CD4-positive, alpha-beta T cell (primary cell): ENCODE measurements at regions not wholly inside any gene's neighbourhood (a gene's known extent, or its start where the extent isn't known, plus 50 kb on each side); places are given as distances from the start of the nearest gene placed in this dataset.

Experiments
- ATAC-seq: fragments of 200-7000 bp; cut with Tn5 transposase; one replicate; pipeline ENCODE4 v1.10.0; 2022; ENCODE audit warnings: mild to moderate bottlenecking; ENCODE audit not compliant: poor library complexity
- CTCF ChIA-PET: fragments of 350-600 bp; sonication (Branson Sonifier 250); formaldehyde crosslinking; loops from one replicate; lab custom pipeline; 2021; ENCODE audit warnings: antibody characterized with exemption, inconsistent platforms; lab: Charles Lee
- POLR2A ChIA-PET: fragments of 350-600 bp; sonication (Branson Sonifier 250); formaldehyde crosslinking; loops from one replicate; lab custom pipeline; 2021; ENCODE audit warnings: antibody characterized with exemption, inconsistent platforms; lab: Charles Lee
- DNase-seq, 14 experiments: peaks; one replicate each; pipeline ENCODE4 v3.0.0-alpha.2; 2013 to 2020; ENCODE audit warnings: mixed read lengths in 2 of 14
- H3K27ac ChIP-seq, 2 donors: one replicate each; pipeline versions ENCODE4 v1.5.1 to v1.7.0; 2013; ENCODE audit warnings: low read length in 2 of 2, low read depth in 1 of 2, mild to moderate bottlenecking in 1 of 2
- H3K27me3 ChIP-seq, 2 experiments: 1 replicate in 1 of 2; 2 replicates in 1 of 2; pipeline versions ENCODE4 v1.6.1 to v1.7.0; 2013; ENCODE audit warnings: low read length in 2 of 2, control low read depth in 1 of 2, mild to moderate bottlenecking in 1 of 2, moderate library complexity in 1 of 2; ENCODE audit not compliant: insufficient read depth in 2 of 2, control insufficient read depth in 1 of 2
- H3K36me3 ChIP-seq: one replicate; pipeline ENCODE4 v1.6.1; 2013; ENCODE audit warnings: low read length, control low read depth; ENCODE audit not compliant: insufficient read depth
- H3K4me1 ChIP-seq: one replicate; pipeline ENCODE4 v1.6.1; 2013; ENCODE audit warnings: low read length, control low read depth; ENCODE audit not compliant: insufficient read depth
- H3K4me3 ChIP-seq: one replicate; pipeline ENCODE4 v1.5.1; 2013; ENCODE audit warnings: mild to moderate bottlenecking, low read length, moderate library complexity
- H3K9me3 ChIP-seq, 2 experiments: 1 replicate in 1 of 2; 2 replicates in 1 of 2; pipeline versions ENCODE4 v1.6.1 to v1.7.0; 2013; ENCODE audit warnings: low read length in 2 of 2, mild to moderate bottlenecking in 2 of 2, control low read depth in 1 of 2, moderate library complexity in 1 of 2; ENCODE audit not compliant: control insufficient read depth in 1 of 2, insufficient read depth in 1 of 2
- H3K27ac Mint-ChIP-seq: one replicate; pipeline ENCODE4 v1.8.0; 2020; ENCODE audit warnings: mixed read lengths
- H3K27me3 Mint-ChIP-seq: one replicate; pipeline ENCODE4 v1.8.0; 2021; ENCODE audit warnings: mixed read lengths
- H3K36me3 Mint-ChIP-seq: one replicate; pipeline ENCODE4 v1.8.0; 2021; ENCODE audit warnings: low read depth, mixed read lengths
- H3K4me1 Mint-ChIP-seq: one replicate; pipeline ENCODE4 v1.8.0; 2021; ENCODE audit warnings: low read depth, mixed read lengths
- H3K4me3 Mint-ChIP-seq: one replicate; pipeline ENCODE4 v1.8.0; 2020; ENCODE audit warnings: mild to moderate bottlenecking, mixed read lengths
- H3K9me3 Mint-ChIP-seq: one replicate; pipeline ENCODE4 v1.8.0; 2020; ENCODE audit warnings: mixed read lengths
- intact Hi-C, 2 experiments: fragments of 100-400 bp; cut with DNase I in 1 of 2; cut with micrococcal nuclease in 1 of 2; formaldehyde crosslinking; loops; one replicate each; pipeline versions ENCODE4 v1.15.1 to v1.9.0; 2023 to 2025; cut with DNase I, micrococcal nuclease
- TF ChIP-seq, protein P1 (sequence below): fragments of 200-600 bp; IDR thresholded peaks from one replicate; pipeline ENCODE4 v1.8.0; 2022; ENCODE audit warnings: antibody characterized with exemption, mild to moderate bottlenecking

GRCh38 chr7:115844857-115845256, 185.7 kb downstream of the TFEC start:
- Histone ChIP-seq H3K27me3 (no peaks in the 10 kb centered on the region), H3K27ac (no peak overlapping the region), H3K4me1 (no peaks in the 10 kb centered on the region), H3K4me3 (no peak overlapping the region), H3K9me3 (no peaks in the 10 kb centered on the region), H3K36me3 (no peaks in the 10 kb centered on the region)
- ATAC-seq (no peak), DNase-seq (no peak)
- no peaks in the 10 kb centered on the region for H3K27me3 Mint-ChIP-seq
- intact Hi-C loops = no loop called here
- H3K36me3 Mint-ChIP-seq = no peaks in the 10 kb centered on the region
- ChIA-PET POLR2A (no interaction called here), CTCF (no interaction called here)
- H3K27ac Mint-ChIP-seq = no peak overlapping the region
- no peaks in the 10 kb centered on the region for H3K9me3 Mint-ChIP-seq
- TF ChIP-seq, protein P1, sequence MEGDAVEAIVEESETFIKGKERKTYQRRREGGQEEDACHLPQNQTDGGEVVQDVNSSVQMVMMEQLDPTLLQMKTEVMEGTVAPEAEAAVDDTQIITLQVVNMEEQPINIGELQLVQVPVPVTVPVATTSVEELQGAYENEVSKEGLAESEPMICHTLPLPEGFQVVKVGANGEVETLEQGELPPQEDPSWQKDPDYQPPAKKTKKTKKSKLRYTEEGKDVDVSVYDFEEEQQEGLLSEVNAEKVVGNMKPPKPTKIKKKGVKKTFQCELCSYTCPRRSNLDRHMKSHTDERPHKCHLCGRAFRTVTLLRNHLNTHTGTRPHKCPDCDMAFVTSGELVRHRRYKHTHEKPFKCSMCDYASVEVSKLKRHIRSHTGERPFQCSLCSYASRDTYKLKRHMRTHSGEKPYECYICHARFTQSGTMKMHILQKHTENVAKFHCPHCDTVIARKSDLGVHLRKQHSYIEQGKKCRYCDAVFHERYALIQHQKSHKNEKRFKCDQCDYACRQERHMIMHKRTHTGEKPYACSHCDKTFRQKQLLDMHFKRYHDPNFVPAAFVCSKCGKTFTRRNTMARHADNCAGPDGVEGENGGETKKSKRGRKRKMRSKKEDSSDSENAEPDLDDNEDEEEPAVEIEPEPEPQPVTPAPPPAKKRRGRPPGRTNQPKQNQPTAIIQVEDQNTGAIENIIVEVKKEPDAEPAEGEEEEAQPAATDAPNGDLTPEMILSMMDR = no peak
- no peak overlapping the region for H3K4me3 Mint-ChIP-seq
- no peaks in the 10 kb centered on the region for H3K4me1 Mint-ChIP-seq

- no peak for ATAC-seq
- H3K9me3 ChIP-seq = no peaks in the 10 kb centered on the region
- no peak overlapping the region for H3K27ac ChIP-seq
- no peak for DNase-seq
- Mint-ChIP-seq H3K4me1 (no peaks in the 10 kb centered on the region), H3K27ac (no peak overlapping the region), H3K4me3 (no peak overlapping the region), H3K27me3 (no peaks in the 10 kb centered on the region), H3K36me3 (no peaks in the 10 kb centered on the region), H3K9me3 (no peaks in the 10 kb centered on the region)
- H3K27me3 ChIP-seq = no peaks in the 10 kb centered on the region
- TF ChIP-seq, protein P1 = no peak
- H3K36me3 ChIP-seq = no peaks in the 10 kb centered on the region
- ChIA-PET POLR2A (no interaction called here), CTCF (no interaction called here)
- no peaks in the 10 kb centered on the region for H3K4me1 ChIP-seq
- no peak overlapping the region for H3K4me3 ChIP-seq
- intact Hi-C loops = no loop called here
Measured at GRCh38 chr7:115840702-115841101, 189.9 kb downstream of the TFEC start.

DNA sequence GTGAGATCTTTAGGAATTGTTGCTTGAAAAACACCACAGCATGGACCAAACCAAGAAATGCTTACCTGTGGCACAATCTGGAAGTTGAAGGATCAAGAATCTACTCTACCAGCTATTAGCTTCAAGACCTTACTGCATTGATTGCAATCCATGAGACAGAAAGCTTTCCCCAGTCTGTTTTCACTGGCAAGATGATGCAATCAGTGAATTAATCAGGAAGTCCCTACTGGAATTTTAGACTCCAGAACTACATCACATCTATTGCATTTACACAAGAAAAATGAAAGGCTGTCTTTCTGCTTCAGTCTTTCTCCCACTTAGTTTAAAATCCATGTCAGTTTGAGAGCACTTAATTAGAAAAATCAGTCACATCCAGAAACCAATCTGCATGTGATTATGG, 191.7 kb downstream of the TFEC start:
- CTCF ChIA-PET = no interaction called here
- Histone ChIP-seq H3K4me1 (no peaks in the 10 kb centered on the region), H3K4me3 (no peak overlapping the region), H3K27ac (no peak overlapping the region), H3K9me3 (no peaks in the 10 kb centered on the region), H3K27me3 (no peaks in the 10 kb centered on the region), H3K36me3 (no peaks in the 10 kb centered on the region)
- TF ChIP-seq, protein P1 = no peak
- DNase-seq (no peak), ATAC-seq (no peak)
- intact Hi-C loops = no loop called here
- Mint-ChIP-seq H3K9me3 (no peaks in the 10 kb centered on the region), H3K36me3 (no peaks in the 10 kb centered on the region), H3K27ac (no peak overlapping the region), H3K4me1 (no peaks in the 10 kb centered on the region), H3K4me3 (no peak overlapping the region), H3K27me3 (no peaks in the 10 kb centered on the region)
- POLR2A ChIA-PET = no interaction called here
